Osteocyte (in vitro differentiated cells): ENCODE measurements at regions not wholly inside any gene's neighbourhood (a gene's known extent, or its start where the extent isn't known, plus 50 kb on each side); places are given as distances from the start of the nearest gene placed in this dataset.
A peak's percentile ranks its signal among the peaks of the same experiment; 100 is the strongest.
"Not testable (repeated sequence)": the region's sequence is repeated elsewhere in the genome, so short reads cannot be mapped to it uniquely, and the experiment has no call there.

Experiments
- DNase-seq: peaks from one replicate; pipeline ENCODE4 v3.0.0; 2021; ENCODE audit warnings: mixed read lengths; ENCODE audit not compliant: unreplicated experiment; ENCODE audit errors: extremely low spot score
- H3K27ac Mint-ChIP-seq: one replicate; pipeline ENCODE4 v1.8.0; 2021; ENCODE audit warnings: mild to moderate bottlenecking, mixed read lengths; ENCODE audit not compliant: unreplicated experiment
- H3K27me3 Mint-ChIP-seq: one replicate; pipeline ENCODE4 v1.8.0; 2021; ENCODE audit warnings: mixed read lengths; ENCODE audit not compliant: unreplicated experiment
- H3K36me3 Mint-ChIP-seq: one replicate; pipeline ENCODE4 v1.8.0; 2021; ENCODE audit warnings: mixed read lengths; ENCODE audit not compliant: unreplicated experiment
- H3K4me1 Mint-ChIP-seq: one replicate; pipeline ENCODE4 v1.8.0; 2021; ENCODE audit warnings: mixed read lengths; ENCODE audit not compliant: unreplicated experiment
- H3K4me3 Mint-ChIP-seq: one replicate; pipeline ENCODE4 v1.8.0; 2021; ENCODE audit warnings: mild to moderate bottlenecking, moderate library complexity, mixed read lengths; ENCODE audit not compliant: unreplicated experiment
- H3K9me3 Mint-ChIP-seq: one replicate; pipeline ENCODE4 v1.8.0; 2021; ENCODE audit warnings: mixed read lengths; ENCODE audit not compliant: unreplicated experiment
- TF ChIP-seq, protein P1 (sequence below): fragments of 200-600 bp; sonication (generic); IDR thresholded peaks from 2 replicates; pipeline ENCODE4 v1.5.0; 2021; ENCODE audit warnings: antibody characterized with exemption, mild to moderate bottlenecking, moderate library complexity

DNA sequence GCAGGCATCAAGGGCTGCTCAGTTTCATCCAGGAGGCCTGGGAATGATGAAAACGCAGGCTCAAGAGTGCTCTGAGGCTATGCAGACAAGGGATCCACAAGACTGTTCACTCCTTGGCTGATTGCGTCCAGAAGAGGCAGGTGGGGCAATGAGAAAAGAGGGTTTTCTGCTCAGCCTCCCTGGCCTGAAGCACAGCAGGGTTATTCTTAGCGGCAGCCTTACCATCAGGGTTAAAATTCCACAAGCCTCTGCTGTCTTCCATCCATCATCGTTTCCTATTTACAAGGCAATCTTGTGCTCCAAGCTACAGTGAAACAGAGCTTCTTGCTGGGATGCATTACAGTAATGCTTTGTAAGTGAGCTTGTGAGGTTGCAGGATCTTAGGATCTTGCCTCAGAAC, 129.4 kb upstream of the SHH start:
- Mint-ChIP-seq H3K27ac (no peak overlapping the region), H3K27me3 (peaks cover 34% of the 10 kb centered on the region), H3K9me3 (peaks cover 23% of the 10 kb centered on the region), H3K4me3 (no peak overlapping the region), H3K36me3 (no peaks in the 10 kb centered on the region), H3K4me1 (no peaks in the 10 kb centered on the region)
- TF ChIP-seq, protein P1, sequence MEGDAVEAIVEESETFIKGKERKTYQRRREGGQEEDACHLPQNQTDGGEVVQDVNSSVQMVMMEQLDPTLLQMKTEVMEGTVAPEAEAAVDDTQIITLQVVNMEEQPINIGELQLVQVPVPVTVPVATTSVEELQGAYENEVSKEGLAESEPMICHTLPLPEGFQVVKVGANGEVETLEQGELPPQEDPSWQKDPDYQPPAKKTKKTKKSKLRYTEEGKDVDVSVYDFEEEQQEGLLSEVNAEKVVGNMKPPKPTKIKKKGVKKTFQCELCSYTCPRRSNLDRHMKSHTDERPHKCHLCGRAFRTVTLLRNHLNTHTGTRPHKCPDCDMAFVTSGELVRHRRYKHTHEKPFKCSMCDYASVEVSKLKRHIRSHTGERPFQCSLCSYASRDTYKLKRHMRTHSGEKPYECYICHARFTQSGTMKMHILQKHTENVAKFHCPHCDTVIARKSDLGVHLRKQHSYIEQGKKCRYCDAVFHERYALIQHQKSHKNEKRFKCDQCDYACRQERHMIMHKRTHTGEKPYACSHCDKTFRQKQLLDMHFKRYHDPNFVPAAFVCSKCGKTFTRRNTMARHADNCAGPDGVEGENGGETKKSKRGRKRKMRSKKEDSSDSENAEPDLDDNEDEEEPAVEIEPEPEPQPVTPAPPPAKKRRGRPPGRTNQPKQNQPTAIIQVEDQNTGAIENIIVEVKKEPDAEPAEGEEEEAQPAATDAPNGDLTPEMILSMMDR: no peak
- DNase-seq: no peak

DNA sequence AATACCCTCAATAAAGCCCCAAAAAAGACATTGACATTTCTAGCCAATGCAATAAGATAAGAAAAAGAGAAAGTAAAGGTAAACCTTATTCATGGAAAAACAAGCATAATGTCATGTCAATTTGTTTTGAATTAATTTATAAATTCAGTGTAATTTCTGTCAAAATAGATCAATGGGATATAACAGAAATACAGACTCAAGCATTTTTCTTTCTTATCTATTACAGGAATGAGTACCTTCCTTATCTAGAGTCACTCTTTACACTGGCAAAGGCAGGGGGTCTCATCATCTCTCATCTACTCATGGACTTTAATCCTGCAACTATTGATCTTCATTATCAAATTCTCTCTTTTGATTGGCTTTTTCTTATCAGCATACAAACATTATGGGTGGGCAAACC, 127.1 kb upstream of the SHH start:
- Mint-ChIP-seq H3K27ac (no peak overlapping the region), H3K4me1 (no peaks in the 10 kb centered on the region), H3K4me3 (no peak overlapping the region), H3K27me3 (peaks cover 45% of the 10 kb centered on the region), H3K36me3 (no peaks in the 10 kb centered on the region), H3K9me3 (peaks cover 20% of the 10 kb centered on the region)
- TF ChIP-seq, protein P1: no peak
- DNase-seq: no peak

DNA sequence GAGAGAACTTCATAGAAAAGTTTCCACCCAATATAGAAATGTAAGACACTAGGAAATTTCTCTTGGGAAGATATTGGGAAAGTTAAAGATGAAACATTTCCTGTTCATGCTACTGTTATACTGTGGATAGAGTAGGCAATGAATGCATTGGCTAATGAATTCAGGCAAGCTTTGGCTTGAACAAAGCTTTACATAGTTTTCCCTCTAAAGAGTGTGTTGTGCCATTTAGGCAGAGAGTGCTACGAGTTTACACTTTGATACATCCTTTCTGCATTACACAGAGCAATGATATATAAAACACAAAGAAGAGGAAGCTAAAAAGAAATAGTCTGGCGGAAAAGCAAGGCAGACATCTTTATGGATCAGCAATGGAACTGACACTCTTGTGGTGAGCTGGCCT, 125.9 kb upstream of the SHH start:
- no peak for DNase-seq
- Mint-ChIP-seq H3K27ac (no peak overlapping the region), H3K4me1 (no peaks in the 10 kb centered on the region), H3K27me3 (peaks cover 45% of the 10 kb centered on the region), H3K9me3 (peaks cover 20% of the 10 kb centered on the region), H3K4me3 (no peak overlapping the region), H3K36me3 (no peaks in the 10 kb centered on the region)
- TF ChIP-seq, protein P1: no peak

DNA sequence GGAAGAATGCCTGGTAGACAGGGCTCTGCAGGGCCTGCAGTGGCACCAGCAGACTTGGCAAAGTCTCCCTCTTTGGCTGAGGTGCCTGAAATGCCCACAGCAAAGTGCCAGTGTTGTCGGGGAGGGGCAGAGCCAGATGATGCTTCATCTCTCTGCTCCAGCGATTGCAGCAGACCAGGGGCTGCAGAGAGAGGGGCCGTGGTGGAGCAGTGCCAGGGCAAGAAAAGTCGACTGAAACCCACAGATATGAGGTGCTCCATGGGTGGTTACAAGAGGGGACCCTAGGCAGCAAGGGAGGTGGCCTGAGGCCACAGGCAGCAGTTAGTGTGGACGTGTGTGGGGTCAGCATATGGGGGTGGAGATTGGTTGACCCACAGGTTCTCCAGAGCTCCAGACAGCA, 123.5 kb upstream of the SHH start:
- Mint-ChIP-seq H3K9me3 (peaks cover 20% of the 10 kb centered on the region), H3K4me3 (no peak overlapping the region), H3K36me3 (no peaks in the 10 kb centered on the region), H3K4me1 (no peaks in the 10 kb centered on the region), H3K27me3 (peaks cover 32% of the 10 kb centered on the region), H3K27ac (no peak overlapping the region)
- DNase-seq: peak; percentile 72
- TF ChIP-seq, protein P1: no peak

DNA sequence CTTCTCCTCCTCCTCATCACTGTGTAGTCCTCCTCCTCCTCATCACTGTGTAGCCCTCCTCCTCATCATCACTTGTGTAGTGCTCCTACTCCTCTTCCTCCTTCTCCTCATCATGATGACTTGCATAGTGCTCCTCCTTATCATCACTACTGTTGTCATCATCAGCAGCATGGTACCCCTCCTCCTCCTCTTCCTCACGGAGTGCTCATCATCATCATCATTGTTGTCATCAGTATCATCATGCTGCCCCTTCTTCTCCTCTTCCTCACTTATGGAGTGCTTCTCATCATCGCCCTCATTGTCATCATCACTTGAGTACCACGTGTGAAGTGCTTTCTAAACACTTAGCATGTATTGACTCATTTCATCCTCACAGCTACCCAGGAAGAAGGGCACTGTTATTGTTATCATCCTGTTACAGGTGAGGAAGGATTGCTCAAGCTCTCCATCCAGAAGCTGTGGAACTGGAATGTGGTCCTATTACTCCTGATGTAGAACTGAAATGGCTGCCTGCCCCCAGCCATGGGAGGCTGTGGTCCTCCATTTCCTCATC, 122.8 kb upstream of the SHH start:
- Mint-ChIP-seq H3K27ac (no peak overlapping the region), H3K4me1 (no peaks in the 10 kb centered on the region), H3K27me3 (peaks cover 31% of the 10 kb centered on the region), H3K36me3 (no peaks in the 10 kb centered on the region), H3K9me3 (peaks cover 16% of the 10 kb centered on the region), H3K4me3 (no peak overlapping the region)
- TF ChIP-seq, protein P1: no peak
- no peak for DNase-seq

DNA sequence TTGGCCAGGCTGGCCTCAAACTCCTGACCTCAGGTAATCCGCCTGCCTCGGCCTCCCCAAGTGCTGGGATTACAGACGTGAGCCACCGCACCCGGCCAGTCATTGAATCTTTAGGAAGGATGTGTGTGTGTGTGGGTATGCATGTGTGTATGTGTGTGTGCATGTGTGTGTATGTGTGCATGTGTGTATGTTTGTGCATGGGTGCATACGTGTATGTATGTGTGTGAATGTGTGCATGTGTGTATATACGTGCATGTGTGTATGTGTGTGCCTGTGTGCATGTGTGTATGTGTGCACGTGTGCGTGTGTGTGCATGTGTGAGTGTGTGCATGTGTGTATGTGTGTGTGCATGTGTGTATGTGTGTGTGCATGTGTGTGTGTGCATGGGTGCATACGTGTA, 120.1 kb upstream of the SHH start:
- H3K27me3 Mint-ChIP-seq: peaks cover 39% of the 10 kb centered on the region
- not testable (repeated sequence) for H3K27ac Mint-ChIP-seq, H3K4me1 Mint-ChIP-seq, H3K4me3 Mint-ChIP-seq, DNase-seq, H3K9me3 Mint-ChIP-seq, H3K36me3 Mint-ChIP-seq
